H1 (cell line): ENCODE measurements at regions not wholly inside any gene's neighbourhood (a gene's known extent, or its start where the extent isn't known, plus 50 kb on each side); places are given as distances from the start of the nearest gene placed in this dataset.

ENCODE experiments used
- CBX5 ChIP-seq: fragments of 300-800, 300-1000 bp; sonication (generic); IDR thresholded peaks from 2 replicates; pipeline ENCODE4 v1.7.1; 2016; ENCODE audit warnings: antibody characterized with exemption, low read length, low read depth
- CBX8 ChIP-seq: fragments of 300-800, 300-1000 bp; sonication (generic); IDR thresholded peaks from 2 replicates; pipeline ENCODE4 v1.7.1; 2016; ENCODE audit warnings: low read depth, low read length, borderline replicate concordance
- FOSL1 ChIP-seq: IDR thresholded peaks from 2 replicates; pipeline ENCODE4 v1.6.1; 2011; ENCODE audit warnings: mild to moderate bottlenecking, low read depth, low read length, moderate library complexity; ENCODE audit not compliant: insufficient read depth
- TBP ChIP-seq: IDR thresholded peaks from 2 replicates; pipeline ENCODE4 v1.6.1; 2011; ENCODE audit warnings: low read depth, low read length, improper control_type of control experiment
- TCF12 ChIP-seq: IDR thresholded peaks from 2 replicates; pipeline ENCODE4 v1.6.1; 2011; ENCODE audit warnings: low read depth, mild to moderate bottlenecking, low read length

GRCh38 chr4:43241104-43241503 lies 348.6 kb downstream of the GRXCR1 start (continued):
- TF ChIP-seq TCF12 = no peak
- TF ChIP-seq CBX5 = no peak
- TF ChIP-seq CBX8 = no peak
- no peak for TF ChIP-seq FOSL1
- no peak for TF ChIP-seq TBP
